Hepatocyte (in vitro differentiated cells): ENCODE measurements at regions not wholly inside any gene's neighbourhood (a gene's known extent, or its start where the extent isn't known, plus 50 kb on each side); places are given as distances from the start of the nearest gene placed in this dataset.

ENCODE experiments used
- CTCF ChIP-seq: fragments of 200-600 bp; sonication (generic); IDR thresholded peaks from 2 replicates; pipeline ENCODE4 v1.5.1; 2016; ENCODE audit warnings: antibody characterized with exemption, mild to moderate bottlenecking; ENCODE audit not compliant: poor library complexity
- EZH2 ChIP-seq: fragments of 200-600 bp; sonication (generic); IDR thresholded peaks from 2 replicates; pipeline ENCODE4 v1.6.1; 2016; ENCODE audit warnings: antibody characterized with exemption, mild to moderate bottlenecking, borderline replicate concordance

- TF ChIP-seq CTCF (no peak), EZH2 (no peak)
Observed at GRCh38 chr7:67809586-67809985, 813.0 kb downstream of the TYW1 start.
